ENCODE measurements at regions not wholly inside any gene's neighbourhood (a gene's known extent, or its start where the extent isn't known, plus 50 kb on each side); places are given as distances from the start of the nearest gene placed in this dataset.

DNA sequence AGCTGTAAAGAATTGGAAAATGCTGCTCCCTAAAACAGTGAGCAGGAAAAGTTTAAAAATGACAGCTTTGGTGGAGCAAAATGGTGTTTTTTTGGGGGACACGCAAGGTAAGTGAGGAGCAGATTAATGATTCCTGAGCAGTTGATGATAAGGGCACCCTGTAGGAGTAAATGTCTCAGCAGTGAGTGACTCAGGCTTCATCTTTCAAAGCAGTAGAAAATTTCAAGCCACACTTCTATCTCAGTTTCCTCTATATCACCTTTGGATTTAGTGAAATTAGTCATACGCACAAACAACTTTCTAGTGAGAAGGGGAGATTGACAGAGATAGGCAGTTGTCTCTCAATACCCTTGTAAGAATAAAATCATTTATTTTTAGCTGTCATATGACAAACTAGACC lies 709.0 kb upstream of the FAM98A start:
- TF ChIP-seq, protein P1, sequence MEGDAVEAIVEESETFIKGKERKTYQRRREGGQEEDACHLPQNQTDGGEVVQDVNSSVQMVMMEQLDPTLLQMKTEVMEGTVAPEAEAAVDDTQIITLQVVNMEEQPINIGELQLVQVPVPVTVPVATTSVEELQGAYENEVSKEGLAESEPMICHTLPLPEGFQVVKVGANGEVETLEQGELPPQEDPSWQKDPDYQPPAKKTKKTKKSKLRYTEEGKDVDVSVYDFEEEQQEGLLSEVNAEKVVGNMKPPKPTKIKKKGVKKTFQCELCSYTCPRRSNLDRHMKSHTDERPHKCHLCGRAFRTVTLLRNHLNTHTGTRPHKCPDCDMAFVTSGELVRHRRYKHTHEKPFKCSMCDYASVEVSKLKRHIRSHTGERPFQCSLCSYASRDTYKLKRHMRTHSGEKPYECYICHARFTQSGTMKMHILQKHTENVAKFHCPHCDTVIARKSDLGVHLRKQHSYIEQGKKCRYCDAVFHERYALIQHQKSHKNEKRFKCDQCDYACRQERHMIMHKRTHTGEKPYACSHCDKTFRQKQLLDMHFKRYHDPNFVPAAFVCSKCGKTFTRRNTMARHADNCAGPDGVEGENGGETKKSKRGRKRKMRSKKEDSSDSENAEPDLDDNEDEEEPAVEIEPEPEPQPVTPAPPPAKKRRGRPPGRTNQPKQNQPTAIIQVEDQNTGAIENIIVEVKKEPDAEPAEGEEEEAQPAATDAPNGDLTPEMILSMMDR (IDR thresholded peaks at IDR 0.05; ENCODE audit: poor library complexity, severe bottlenecking): no peak
- TF ChIP-seq EZH2 (IDR thresholded peaks at IDR 0.05; ENCODE audit: borderline replicate concordance, insufficient read depth, low read length, poor library complexity, severe bottlenecking) (no peak), TAF1 (IDR thresholded peaks at IDR 0.05; ENCODE audit: low read depth) (no peak)
